Caki2 (cell line): ENCODE measurements at regions not wholly inside any gene's neighbourhood (a gene's known extent, or its start where the extent isn't known, plus 50 kb on each side); places are given as distances from the start of the nearest gene placed in this dataset.
A peak's percentile ranks its signal among the peaks of the same experiment; 100 is the strongest.

Experiments
- DNase-seq: peaks from one replicate; pipeline ENCODE4 v3.0.0-alpha.2; 2015; ENCODE audit warnings: low read depth
- in situ Hi-C: cut with HindIII; loops from 2 replicates; pipeline ENCODE4 v1.10.0; 2016; ENCODE audit warnings: low sequenced_read_pairs, low pct_unique_long_range_greater_than_20kb, mixed read lengths

DNA sequence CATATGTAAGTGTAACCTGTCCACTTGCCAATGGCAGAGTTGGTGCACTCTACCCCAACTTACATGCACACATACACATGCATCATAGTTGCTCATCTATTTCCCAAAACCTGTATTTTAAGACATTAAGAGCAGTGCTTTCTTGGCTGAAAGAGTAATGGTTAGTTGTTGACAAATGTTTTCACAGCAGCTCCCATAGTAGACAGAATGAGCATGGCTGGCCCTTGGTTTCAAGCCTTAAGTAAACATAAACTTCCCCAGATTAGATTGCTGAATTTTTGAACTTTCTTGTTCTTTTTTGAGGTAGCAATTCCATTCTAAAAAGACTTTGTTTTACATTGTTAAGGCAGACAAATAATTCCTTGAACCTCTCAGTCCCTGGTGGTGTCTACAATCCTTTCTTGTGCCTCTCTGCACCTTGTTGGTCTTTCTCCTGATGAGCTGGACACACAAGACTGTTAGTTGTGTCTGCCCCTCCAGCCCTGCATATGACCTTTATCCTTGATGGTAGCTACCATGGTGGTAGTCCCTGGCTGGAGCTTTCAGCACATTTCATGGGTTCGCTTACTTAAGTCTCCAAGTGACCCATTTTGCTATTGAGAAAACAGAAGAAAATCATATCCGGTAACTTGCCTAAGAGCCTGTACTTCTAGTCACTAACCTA is 580.1 kb upstream of the ID2 start:
- in situ Hi-C loops = no loop called here
- no peak for DNase-seq

- no peak for DNase-seq
- in situ Hi-C loops = no loop called here
Observed at GRCh38 chr2:8102470-8102869, 579.4 kb upstream of the ID2 start.

DNA sequence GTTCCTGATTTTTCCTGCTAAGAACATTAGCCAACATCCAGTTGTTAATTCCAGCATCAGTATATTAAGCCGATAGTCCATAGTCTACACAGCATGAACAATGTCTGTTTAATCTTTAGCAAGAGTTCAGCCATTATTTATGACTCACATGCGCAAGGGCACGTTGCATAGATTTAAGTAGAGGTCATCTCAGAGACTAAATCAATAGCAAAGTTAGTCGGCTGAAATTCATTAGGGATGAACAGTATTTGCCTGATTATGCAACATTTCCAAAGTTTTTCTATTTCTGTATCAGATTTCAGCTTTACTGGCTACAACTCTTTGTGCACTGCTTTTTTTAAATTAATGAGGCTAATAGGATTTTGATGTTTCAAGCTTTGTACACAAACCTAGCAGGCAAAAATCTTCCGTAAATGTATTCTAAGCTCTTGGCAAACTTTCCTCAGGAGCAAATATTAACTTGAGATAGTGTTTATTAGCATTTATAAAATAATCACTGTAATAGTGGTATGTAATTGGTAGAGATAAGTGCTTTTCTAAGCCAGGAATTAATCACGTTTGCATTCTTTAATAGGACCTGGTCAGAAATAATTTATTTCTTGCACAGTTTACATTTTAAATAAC is 578.7 kb upstream of the ID2 start:
- in situ Hi-C loops = no loop called here
- DNase-seq = peak; percentile 32

GRCh38 chr2:8107150-8107549 is 574.7 kb upstream of the ID2 start:
- no peak for DNase-seq
- in situ Hi-C loops = no loop called here

- DNase-seq = no peak
- in situ Hi-C loops = no loop called here
Observed at GRCh38 chr2:8107621-8108378, 574.1 kb upstream of the ID2 start.

GRCh38 chr2:8110716-8111115 is 571.1 kb upstream of the ID2 start:
- in situ Hi-C loops = no loop called here
- no peak for DNase-seq

DNA sequence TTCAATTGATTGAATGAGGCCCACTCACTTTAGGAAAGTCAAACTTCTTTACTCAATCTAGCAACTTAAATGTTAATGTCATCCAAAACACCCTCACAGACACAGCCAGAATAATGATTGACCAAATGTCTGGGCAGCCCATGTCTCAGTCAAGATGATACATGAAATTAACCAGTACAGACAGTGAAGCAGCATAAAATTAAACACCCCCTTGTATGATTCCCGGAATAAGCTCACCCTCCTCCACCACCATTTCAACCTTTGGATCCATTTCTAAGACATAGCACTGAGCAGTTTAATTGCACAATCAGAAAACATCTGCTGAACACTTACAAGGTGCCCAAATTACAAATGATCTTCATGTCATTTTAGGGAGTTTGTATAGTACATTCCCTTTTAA is 570.7 kb upstream of the ID2 start:
- in situ Hi-C loops = no loop called here
- DNase-seq = no peak

DNA sequence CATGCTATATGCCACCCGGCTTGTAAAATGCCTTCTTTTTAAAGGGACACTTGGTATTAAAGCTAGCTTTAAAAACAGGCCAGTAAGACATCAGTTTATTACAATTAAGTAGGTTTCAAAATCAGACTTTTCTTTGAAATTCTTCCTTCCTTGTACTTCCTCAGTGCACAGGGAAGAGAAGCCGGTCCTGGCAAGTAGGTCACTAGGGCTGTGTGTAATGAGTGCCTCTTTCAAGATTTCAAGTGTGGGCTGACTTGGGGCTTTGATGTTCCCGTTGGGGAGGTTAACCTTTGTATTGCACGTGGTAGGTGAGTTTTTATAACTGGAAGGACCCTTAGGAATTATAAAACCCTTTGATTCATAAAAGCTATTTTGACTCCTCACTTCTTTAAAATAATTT is 566.4 kb upstream of the ID2 start:
- in situ Hi-C loops = no loop called here
- no peak for DNase-seq

- in situ Hi-C loops = no loop called here
- no peak for DNase-seq
Observed at GRCh38 chr2:8115966-8116365, 565.9 kb upstream of the ID2 start.

DNA sequence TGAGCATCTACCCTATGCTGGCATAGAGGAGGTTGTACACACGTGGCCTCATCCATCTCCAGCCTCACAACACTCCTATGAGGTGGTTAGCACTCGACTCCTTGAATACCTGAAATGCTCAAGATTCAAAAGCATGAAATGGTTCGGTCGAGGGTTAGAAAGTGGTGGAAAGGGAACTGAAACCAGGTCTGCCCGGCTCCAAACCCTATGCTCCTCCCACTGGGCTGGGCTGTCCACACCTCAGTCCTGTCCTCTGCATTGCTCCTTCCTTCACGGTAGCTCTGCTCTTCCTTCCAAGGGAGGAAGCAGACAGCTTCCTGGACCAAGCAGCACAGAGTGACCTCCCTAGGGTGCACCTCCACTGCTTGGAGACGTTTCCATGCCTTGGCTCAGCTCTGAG is 565.2 kb upstream of the ID2 start:
- DNase-seq = no peak
- in situ Hi-C loops = no loop called here

DNA sequence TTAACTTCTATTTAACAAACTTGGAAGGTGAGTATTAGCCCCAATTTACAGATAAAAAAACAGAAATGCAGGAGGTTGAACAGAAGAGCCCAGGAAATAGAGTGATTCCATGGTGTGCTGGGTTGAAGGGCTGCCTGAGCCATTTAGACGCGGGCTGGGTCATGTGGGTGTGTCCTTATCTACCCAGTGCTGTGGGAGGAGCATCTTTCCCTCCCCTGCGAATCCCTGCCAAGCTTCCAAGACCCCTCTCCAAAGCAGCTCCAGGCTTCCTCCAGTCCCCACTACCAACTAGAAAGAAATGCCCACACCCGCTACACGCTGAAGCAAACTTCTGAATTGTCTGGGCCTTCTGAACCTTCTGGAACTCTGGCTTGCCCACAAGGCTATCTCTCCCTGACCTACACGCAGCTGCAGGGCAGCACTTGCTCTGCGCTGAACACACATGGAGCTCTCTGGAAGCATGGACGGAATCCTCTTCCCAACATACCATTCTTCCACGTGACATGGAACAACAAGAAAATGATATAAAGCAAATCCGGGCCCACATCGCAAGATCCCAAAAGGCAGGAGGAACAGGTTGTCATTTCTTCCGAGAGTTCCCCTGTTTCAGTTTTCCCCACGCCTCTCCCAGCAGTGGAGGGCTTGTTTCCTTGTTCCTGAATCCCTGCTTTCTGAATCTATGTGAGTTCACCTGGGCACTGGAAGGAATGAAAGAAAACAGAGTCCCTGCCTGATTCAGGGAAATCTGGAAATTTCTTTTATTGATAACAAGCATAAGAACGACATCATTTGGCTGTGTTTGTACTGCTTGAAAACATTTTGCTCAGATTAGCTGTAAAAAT is 562.7 kb upstream of the ID2 start:
- in situ Hi-C loops = no loop called here

DNA sequence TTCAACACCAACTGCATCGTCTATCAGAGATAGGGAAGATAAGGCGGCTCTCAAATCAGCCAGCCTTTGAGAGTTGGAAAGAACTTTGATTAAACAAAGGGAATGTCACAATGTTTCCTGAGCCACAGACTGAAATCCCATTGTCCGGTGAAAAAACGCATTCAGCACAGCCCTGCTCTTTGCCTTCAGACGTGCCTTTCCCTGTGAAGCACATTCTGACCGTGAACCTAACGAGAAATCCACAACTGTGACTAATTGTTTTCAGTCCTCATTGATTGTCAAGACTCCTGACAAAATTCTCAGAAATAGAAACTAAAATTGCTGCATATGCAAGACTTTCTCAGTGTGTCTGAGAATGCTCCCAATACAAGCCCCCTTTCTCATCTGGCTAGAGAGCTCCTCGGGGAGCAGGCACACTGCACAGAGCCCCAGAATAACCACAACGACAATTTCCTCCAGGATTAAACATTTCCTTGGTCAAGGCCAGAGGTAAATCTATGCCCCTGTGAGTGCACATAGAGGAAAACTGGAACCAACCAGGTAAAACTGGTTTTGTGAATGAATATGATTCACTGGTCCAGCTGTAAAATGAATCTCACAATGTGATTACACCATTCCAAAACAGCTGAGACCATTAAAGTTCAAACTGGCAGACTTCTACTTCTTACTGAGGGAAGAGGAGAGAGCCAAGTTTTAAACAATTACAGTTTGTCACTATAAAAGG is 561.9 kb upstream of the ID2 start:
- in situ Hi-C loops = no loop called here
- DNase-seq = no peak

More for the DNA sequence above, 562.7 kb upstream of the ID2 start:
- DNase-seq = no peak

DNA sequence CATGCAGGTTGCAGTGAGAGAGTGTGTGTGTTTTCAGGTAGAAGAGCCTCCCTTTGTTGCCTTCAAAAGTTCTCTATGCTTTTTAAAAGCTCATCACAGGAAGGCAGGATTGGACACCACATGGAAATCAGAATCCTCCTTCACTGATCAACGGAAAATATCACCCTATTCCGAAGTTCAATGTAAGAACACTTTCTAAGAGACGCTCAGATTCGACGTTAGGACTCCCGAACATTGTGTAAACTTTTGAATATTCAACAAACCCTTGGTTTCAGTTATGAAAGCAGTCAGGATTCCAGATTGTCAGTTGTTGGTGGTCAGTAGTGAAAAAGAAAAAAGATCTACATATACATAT is 561.4 kb upstream of the ID2 start:
- in situ Hi-C loops = no loop called here
- no peak for DNase-seq

- DNase-seq = no peak
- in situ Hi-C loops = no loop called here
Observed at GRCh38 chr2:8121022-8121825, 560.6 kb upstream of the ID2 start.

DNA sequence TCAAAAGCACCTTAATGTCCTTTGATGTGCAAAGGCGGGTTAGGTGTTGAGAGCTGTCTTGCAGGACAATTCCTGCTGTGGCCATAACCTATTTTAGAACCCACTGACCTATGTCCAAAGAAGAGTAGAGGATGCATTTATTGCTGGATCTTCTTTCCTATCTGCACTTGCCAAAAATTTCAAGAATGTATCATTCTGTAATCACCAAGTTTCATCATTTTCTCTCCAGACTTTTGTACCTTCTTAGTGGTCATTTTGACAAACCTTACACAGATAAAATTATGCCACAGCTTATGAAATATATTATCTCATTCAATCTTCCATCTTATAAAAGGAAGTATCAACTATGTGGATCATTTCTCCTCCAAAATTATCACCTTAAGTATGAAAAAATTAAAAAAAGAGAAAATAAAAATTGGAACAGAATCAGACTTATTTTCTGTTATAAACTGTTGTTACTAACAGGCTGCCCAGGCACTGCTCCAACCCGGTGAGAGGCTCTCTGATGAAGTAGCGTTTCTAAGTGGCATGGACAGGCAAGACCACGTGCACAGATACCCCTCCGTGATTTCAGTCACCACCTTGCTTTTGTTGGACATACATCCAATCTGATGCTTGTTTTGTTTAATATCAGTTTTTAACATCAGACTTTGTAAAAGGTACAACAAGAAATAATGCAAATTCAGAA is 559.9 kb upstream of the ID2 start:
- no peak for DNase-seq
- in situ Hi-C loops = no loop called here

DNA sequence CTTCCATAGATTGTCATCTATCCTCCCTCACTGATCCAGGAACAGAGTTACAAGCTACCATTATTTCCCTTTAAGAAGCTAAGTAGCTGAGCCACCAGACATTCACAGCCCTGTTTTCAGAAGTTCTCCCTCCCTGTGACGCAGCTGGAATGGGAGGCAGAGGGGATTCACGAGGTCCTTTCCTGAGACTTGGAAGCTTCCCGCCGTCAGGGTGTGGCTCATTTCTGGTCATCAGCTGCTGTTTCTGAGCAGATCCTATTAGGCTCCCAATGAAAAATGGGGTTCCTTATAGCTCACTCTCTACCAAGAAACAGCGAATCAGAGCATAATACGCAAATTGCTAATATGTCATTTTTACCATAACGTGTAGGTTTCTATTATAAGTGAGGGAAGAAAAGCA is 559.3 kb upstream of the ID2 start:
- in situ Hi-C loops = no loop called here
- no peak for DNase-seq

GRCh38 chr2:8123464-8123863 is 558.4 kb upstream of the ID2 start:
- in situ Hi-C loops = no loop called here

More at GRCh38 chr2:8123464-8123863, 558.4 kb upstream of the ID2 start:
- no peak for DNase-seq
